ENCODE measurements at regions not wholly inside any gene's neighbourhood (a gene's known extent, or its start where the extent isn't known, plus 50 kb on each side); places are given as distances from the start of the nearest gene placed in this dataset.

GRCh38 chr13:110782185-110782584, 68.7 kb downstream of the ING1 start:
- TF ChIP-seq, protein P1, sequence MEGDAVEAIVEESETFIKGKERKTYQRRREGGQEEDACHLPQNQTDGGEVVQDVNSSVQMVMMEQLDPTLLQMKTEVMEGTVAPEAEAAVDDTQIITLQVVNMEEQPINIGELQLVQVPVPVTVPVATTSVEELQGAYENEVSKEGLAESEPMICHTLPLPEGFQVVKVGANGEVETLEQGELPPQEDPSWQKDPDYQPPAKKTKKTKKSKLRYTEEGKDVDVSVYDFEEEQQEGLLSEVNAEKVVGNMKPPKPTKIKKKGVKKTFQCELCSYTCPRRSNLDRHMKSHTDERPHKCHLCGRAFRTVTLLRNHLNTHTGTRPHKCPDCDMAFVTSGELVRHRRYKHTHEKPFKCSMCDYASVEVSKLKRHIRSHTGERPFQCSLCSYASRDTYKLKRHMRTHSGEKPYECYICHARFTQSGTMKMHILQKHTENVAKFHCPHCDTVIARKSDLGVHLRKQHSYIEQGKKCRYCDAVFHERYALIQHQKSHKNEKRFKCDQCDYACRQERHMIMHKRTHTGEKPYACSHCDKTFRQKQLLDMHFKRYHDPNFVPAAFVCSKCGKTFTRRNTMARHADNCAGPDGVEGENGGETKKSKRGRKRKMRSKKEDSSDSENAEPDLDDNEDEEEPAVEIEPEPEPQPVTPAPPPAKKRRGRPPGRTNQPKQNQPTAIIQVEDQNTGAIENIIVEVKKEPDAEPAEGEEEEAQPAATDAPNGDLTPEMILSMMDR (IDR thresholded peaks at IDR 0.05; ENCODE audit: insufficient read depth, low read depth, low read length), result no peak
- DNase-seq (ENCODE audit: low read depth), result no peak
- H3K4me3 ChIP-seq (ENCODE audit: low read depth, low read length), result no peak overlapping the region

- no peak for DNase-seq (ENCODE audit: low read depth)
- TF ChIP-seq, protein P1 (IDR thresholded peaks at IDR 0.05; ENCODE audit: insufficient read depth, low read depth, low read length), result no peak
- no peak overlapping the region for H3K4me3 ChIP-seq (ENCODE audit: low read depth, low read length)
Observed at GRCh38 chr13:110784704-110785103, 71.2 kb downstream of the ING1 start.

- H3K4me3 ChIP-seq (ENCODE audit: low read depth, low read length), result no peak overlapping the region
- TF ChIP-seq, protein P1 (IDR thresholded peaks at IDR 0.05; ENCODE audit: insufficient read depth, low read depth, low read length), result no peak
- no peak for DNase-seq (ENCODE audit: low read depth)
Observed at GRCh38 chr13:110788778-110789177, 75.3 kb downstream of the ING1 start.

DNA sequence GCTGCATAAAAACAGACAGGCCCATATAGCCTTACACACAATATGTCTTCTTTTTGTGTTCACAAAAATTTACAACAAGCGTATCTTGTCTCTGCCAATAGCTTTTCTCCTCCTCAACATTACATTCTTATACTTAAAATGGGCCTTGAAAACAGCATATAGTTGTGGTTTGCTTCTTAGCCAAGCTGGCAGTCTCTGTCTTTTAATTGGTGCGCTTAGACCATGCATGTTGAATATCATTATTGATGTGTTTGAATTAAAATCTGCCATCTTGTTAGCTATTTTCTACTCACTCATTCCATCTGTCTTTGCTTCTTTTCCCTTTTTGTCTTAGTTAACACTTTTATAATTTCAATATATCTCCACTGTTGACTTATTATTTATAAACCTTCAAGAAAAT, 76.4 kb downstream of the ING1 start:
- TF ChIP-seq, protein P1 (IDR thresholded peaks at IDR 0.05; ENCODE audit: insufficient read depth, low read depth, low read length), result no peak
- no peak for DNase-seq (ENCODE audit: low read depth)
- no peak overlapping the region for H3K4me3 ChIP-seq (ENCODE audit: low read depth, low read length)

DNA sequence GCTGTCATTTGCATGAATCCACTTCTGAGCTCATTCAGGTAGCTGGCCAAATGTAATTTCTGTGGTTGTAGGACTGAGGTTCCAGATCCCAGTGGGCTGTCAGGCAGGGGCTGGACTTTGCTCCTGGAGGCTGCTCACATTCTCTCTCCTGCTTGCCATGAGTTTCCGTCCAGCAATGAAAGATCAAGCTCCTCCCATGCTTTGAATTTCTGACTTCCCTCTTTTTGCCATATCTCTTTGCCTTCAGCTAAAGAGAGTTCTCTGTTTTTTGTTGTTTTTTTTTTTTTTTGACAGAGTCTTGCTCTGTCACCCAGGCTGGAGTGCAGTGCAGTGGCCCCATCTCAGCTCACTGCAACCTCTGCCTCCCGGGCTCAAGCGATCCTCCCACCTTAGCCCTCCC, 76.9 kb downstream of the ING1 start:
- TF ChIP-seq, protein P1 (IDR thresholded peaks at IDR 0.05; ENCODE audit: insufficient read depth, low read depth, low read length), result no peak
- no peak for DNase-seq (ENCODE audit: low read depth)
- H3K4me3 ChIP-seq (ENCODE audit: low read depth, low read length), result no peak overlapping the region

- no peak overlapping the region for H3K4me3 ChIP-seq (ENCODE audit: low read depth, low read length)
- TF ChIP-seq, protein P1 (IDR thresholded peaks at IDR 0.05; ENCODE audit: insufficient read depth, low read depth, low read length), result no peak
- DNase-seq (ENCODE audit: low read depth), result no peak
Observed at GRCh38 chr13:110794209-110794608, 80.7 kb downstream of the ING1 start.

- H3K4me3 ChIP-seq (ENCODE audit: low read depth, low read length), result no peak overlapping the region
- DNase-seq (ENCODE audit: low read depth), result no peak
- TF ChIP-seq, protein P1 (IDR thresholded peaks at IDR 0.05; ENCODE audit: insufficient read depth, low read depth, low read length), result no peak
Observed at GRCh38 chr13:110797230-110797877, 83.9 kb downstream of the ING1 start.

Measured in fibroblast of villous mesenchyme (primary cell).